GM12864 (cell line): ENCODE measurements at regions not wholly inside any gene's neighbourhood (a gene's known extent, or its start where the extent isn't known, plus 50 kb on each side); places are given as distances from the start of the nearest gene placed in this dataset.

Source experiments
- DNase-seq: peaks from one replicate; pipeline ENCODE4 v3.0.0-alpha.2; 2011; ENCODE audit warnings: low read depth
- H3K4me3 ChIP-seq: 2 replicates; pipeline ENCODE4 v1.5.1; 2011; ENCODE audit warnings: mild to moderate bottlenecking, low read depth, low read length, control low read depth
- TF ChIP-seq, protein P1 (sequence below): IDR thresholded peaks from 2 replicates; pipeline ENCODE4 v1.5.1; 2011; ENCODE audit warnings: low read depth, mild to moderate bottlenecking, moderate library complexity, low read length, control low read depth, inconsistent platforms; ENCODE audit errors: missing control alignments

DNA sequence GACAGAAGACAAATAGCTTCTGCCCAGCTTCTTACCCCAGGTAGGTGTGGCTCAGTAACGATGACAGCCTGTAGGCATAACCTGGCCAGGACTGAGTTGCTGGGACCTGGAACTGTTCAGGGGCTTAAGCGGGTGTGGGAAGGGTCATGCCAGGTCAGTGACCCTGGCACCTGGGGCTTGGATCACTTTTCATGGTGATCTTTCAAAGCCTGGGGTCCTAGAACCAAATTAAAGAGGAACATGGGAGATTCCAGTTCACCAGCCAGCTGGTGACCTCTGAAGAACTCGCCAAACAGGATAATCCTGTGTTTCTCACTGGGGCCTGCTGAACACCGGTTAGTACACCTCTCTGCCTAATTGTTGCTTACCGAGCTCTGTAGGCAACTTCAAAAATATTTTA lies 102.6 kb upstream of the LMNTD1 start:
- no peak overlapping the region for H3K4me3 ChIP-seq
- no peak for DNase-seq
- TF ChIP-seq, protein P1, sequence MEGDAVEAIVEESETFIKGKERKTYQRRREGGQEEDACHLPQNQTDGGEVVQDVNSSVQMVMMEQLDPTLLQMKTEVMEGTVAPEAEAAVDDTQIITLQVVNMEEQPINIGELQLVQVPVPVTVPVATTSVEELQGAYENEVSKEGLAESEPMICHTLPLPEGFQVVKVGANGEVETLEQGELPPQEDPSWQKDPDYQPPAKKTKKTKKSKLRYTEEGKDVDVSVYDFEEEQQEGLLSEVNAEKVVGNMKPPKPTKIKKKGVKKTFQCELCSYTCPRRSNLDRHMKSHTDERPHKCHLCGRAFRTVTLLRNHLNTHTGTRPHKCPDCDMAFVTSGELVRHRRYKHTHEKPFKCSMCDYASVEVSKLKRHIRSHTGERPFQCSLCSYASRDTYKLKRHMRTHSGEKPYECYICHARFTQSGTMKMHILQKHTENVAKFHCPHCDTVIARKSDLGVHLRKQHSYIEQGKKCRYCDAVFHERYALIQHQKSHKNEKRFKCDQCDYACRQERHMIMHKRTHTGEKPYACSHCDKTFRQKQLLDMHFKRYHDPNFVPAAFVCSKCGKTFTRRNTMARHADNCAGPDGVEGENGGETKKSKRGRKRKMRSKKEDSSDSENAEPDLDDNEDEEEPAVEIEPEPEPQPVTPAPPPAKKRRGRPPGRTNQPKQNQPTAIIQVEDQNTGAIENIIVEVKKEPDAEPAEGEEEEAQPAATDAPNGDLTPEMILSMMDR = no peak

DNA sequence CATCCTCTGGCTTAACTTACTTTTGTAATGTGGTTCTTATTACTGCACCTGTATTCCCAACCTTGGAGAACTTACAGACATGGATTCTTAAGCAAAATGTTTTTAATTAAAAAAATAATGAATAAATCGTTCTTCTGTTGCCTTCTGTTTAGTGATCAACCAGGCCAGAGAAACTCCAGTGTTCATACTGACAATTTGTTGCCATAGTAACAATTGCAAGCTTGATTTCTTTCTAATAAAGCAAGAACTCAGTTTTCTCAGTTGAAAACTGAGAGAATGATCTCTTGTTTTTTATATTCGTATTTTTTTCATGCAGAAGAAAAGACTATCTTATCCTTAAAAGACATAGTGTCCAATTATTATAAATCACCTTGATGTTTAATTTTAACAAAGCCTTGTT lies 106.5 kb upstream of the LMNTD1 start:
- TF ChIP-seq, protein P1 = no peak
- DNase-seq = no peak
- no peak overlapping the region for H3K4me3 ChIP-seq

DNA sequence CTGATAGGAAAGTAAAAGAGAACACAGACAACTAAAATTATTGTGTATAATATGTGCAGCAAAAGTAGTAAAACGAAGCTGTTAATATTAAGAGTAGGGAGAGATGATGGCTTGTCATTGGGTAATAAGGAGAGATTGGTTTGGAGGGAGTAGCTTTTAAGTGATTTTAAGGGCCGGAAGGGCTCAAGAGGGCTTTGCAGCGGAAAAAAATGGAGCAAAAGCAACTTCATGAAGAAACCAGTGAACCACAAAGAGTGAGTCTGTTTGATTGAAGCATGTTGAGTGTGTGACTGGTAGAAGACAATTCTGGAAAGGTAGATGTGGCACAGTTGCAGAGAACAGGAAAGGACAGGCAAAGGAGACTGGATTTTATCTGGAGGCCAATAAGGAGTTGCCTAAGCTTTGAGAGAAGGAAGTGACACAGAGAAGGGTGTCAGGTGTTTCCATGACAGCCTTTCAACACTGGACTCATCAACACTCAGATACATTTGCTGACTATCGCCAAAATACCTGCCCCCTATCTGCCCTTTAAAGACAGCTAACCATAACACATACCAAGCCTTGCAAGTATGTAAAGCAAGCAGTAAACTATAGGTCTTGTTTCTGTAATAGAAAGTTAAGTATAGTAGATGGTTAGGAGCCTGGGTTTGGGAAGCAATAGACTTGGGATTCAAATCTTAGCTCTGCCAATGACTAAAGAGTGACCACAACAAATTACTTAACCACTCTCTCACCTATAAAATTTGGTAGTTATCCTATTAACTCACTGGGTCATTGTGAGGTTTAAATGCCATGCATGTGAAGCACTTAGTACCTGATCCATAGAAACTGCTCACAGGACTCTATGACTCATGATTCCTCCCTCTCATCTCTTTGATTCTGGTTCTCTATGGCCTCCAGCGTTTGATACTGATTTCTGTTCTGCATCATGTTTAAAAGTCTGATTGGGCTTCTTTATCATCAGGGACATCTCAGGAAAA lies 117.3 kb upstream of the LMNTD1 start:
- no peak for DNase-seq
- TF ChIP-seq, protein P1 = no peak

DNA sequence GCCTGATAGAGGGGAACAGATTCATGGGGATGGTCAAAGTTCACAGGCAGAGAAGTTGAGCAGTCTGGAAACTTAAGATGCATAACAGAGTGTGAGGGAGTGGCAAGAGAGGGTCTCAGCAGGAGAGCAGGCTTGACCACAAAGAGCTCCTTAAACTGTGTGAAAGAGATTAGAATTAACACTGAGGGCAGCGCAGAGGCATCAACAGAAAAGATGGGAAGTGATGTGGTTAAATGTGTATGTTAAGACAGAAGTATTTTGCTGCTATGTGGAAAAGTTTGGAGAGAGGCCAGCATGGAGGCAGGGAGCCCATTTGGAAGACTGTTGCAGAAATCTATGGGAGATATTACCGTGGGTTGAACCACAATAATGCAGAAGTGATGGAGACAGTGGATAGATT lies 122.7 kb upstream of the LMNTD1 start:
- TF ChIP-seq, protein P1 = no peak
- no peak overlapping the region for H3K4me3 ChIP-seq
- no peak for DNase-seq

More for the DNA sequence above, 117.3 kb upstream of the LMNTD1 start:
- H3K4me3 ChIP-seq = no peak overlapping the region

DNA sequence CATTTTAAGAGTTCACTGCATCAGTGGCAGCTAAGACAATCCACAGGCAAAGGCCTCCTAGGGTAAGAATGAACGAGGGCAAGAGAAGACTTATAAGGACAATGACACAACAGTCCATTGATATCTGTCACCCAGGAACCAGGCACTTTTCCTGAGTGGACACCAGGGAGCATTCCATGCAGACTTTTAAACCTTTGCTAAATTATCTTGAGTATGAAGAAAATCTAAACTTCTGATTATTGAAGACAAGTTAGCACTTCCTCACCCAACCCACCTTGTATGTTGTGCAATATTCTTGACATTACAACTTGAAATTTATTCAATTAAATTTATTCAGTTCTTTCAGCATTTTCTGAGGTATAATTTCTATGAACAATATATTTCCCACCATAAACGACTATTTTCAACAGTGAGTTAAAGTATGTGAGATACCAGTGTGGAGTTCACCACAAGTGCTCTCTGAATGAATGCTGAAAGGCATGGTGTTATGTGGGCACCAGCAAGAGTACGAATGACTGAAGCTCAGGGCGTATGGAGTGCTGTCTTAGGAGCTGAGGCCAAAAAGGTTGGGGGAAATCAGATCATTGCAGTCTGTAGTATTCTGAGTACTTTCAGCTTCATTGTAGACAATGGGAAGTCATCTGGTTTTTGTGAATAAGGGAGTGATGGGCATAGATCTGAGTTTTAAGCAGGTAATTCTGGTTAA lies 124.3 kb upstream of the LMNTD1 start:
- TF ChIP-seq, protein P1 = no peak
- DNase-seq = no peak
- no peak overlapping the region for H3K4me3 ChIP-seq

DNA sequence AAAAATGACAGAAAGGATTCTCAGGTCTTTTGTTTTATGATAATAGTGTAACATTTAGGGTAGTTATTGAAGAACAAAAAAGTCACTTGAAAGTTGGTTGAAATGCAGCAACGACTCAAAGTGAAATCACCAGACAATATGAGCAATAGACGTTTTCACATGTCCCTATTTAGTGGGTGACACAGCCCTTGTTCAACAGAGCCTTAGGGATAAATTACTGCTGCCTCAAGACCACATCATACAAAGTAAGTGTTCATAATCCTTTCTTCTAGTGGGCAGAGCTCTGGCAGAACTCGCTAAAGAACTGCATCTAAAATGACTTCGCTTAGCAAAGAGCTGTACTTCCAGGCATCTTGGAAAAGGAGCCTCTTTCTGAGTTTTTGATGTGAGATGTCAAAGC lies 128.5 kb upstream of the LMNTD1 start:
- no peak overlapping the region for H3K4me3 ChIP-seq
- DNase-seq = no peak
- TF ChIP-seq, protein P1 = no peak
